H9 (cell line): ENCODE measurements at regions not wholly inside any gene's neighbourhood (a gene's known extent, or its start where the extent isn't known, plus 50 kb on each side); places are given as distances from the start of the nearest gene placed in this dataset.
A peak's percentile ranks its signal among the peaks of the same experiment; 100 is the strongest.

Source experiments
- DNase-seq: peaks from one replicate; pipeline ENCODE4 v3.0.0-alpha.2; 2017
- H2AFZ ChIP-seq: one replicate; pipeline ENCODE4 v1.6.1; 2013; ENCODE audit warnings: mild to moderate bottlenecking, low read length, control low read depth, moderate library complexity
- H2AK5ac ChIP-seq: 2 replicates; pipeline ENCODE4 v1.6.1; 2013; ENCODE audit warnings: low read length, control low read depth, mixed read lengths; ENCODE audit not compliant: insufficient read length
- H2BK120ac ChIP-seq: one replicate; pipeline ENCODE4 v1.6.1; 2013; ENCODE audit warnings: low read depth, mild to moderate bottlenecking, low read length, control low read depth, inconsistent platforms; ENCODE audit not compliant: poor library complexity, severe bottlenecking
- H2BK12ac ChIP-seq: 2 replicates; pipeline ENCODE4 v1.6.1; 2013; ENCODE audit warnings: low read length, control low read depth, mixed read lengths, low read depth; ENCODE audit not compliant: insufficient read length
- H2BK15ac ChIP-seq: 2 replicates; pipeline ENCODE4 v1.6.1; 2013; ENCODE audit warnings: low read depth, low read length, control low read depth
- H2BK20ac ChIP-seq: one replicate; pipeline ENCODE4 v1.6.1; 2013; ENCODE audit warnings: low read depth, mild to moderate bottlenecking, low read length, control low read depth, inconsistent platforms; ENCODE audit not compliant: poor library complexity, severe bottlenecking
- H2BK5ac ChIP-seq: 2 replicates; pipeline ENCODE4 v1.6.1; 2013; ENCODE audit warnings: low read length, control low read depth, mixed read lengths; ENCODE audit not compliant: insufficient read length
- H3K14ac ChIP-seq: 2 replicates; pipeline ENCODE4 v1.6.1; 2013; ENCODE audit warnings: low read length, control low read depth; ENCODE audit not compliant: insufficient read depth
- H3K18ac ChIP-seq: 2 replicates; pipeline ENCODE4 v1.6.1; 2013; ENCODE audit warnings: low read depth, mild to moderate bottlenecking, mixed read lengths, low read length, control low read depth; ENCODE audit not compliant: insufficient read length
- H3K23ac ChIP-seq: 2 replicates; pipeline ENCODE4 v1.6.1; 2013; ENCODE audit warnings: low read length, control low read depth, mixed read lengths, low read depth; ENCODE audit not compliant: insufficient read length
- H3K23me2 ChIP-seq: 2 replicates; pipeline ENCODE4 v1.6.1; 2013; ENCODE audit warnings: low read depth, mild to moderate bottlenecking, mixed read lengths, low read length, control low read depth; ENCODE audit not compliant: insufficient read length, poor library complexity, severe bottlenecking
- H3K27ac ChIP-seq: 2 replicates; pipeline ENCODE4 v1.5.1; 2013; ENCODE audit warnings: low read length, control low read depth, mixed read lengths, low read depth; ENCODE audit not compliant: insufficient read length
- H3K27me3 ChIP-seq: 2 replicates; pipeline ENCODE4 v1.6.1; 2013; ENCODE audit warnings: low read length, control low read depth, inconsistent platforms; ENCODE audit not compliant: insufficient read depth
- H3K4ac ChIP-seq: 2 replicates; pipeline ENCODE4 v1.6.1; 2013; ENCODE audit warnings: low read depth, mild to moderate bottlenecking, control low read depth, inconsistent platforms, low read length, moderate library complexity
- H3K4me1 ChIP-seq: 2 replicates; pipeline ENCODE4 v1.6.1; 2013; ENCODE audit warnings: low read length, control low read depth, inconsistent platforms; ENCODE audit not compliant: insufficient read depth
- H3K4me2 ChIP-seq: 2 replicates; pipeline ENCODE4 v1.6.1; 2013; ENCODE audit warnings: low read length, control low read depth, mixed read lengths; ENCODE audit not compliant: insufficient read length, insufficient read depth
- H3K56ac ChIP-seq: 2 replicates; pipeline ENCODE4 v1.6.1; 2013; ENCODE audit warnings: low read depth, mild to moderate bottlenecking, mixed read lengths, low read length, control low read depth; ENCODE audit not compliant: insufficient read length
- H3K79me1 ChIP-seq: 2 replicates; pipeline ENCODE4 v1.6.1; 2013; ENCODE audit warnings: low read depth, mild to moderate bottlenecking, moderate library complexity, low read length, control low read depth, inconsistent platforms; ENCODE audit not compliant: insufficient read depth, poor library complexity, severe bottlenecking
- H3K79me2 ChIP-seq: 2 replicates; pipeline ENCODE4 v1.6.1; 2013; ENCODE audit warnings: low read length, control low read depth, inconsistent platforms; ENCODE audit not compliant: insufficient read depth
- H3K9ac ChIP-seq: 2 replicates; pipeline ENCODE4 v1.6.1; 2013; ENCODE audit warnings: low read length, control low read depth, mixed read lengths; ENCODE audit not compliant: insufficient read length; ENCODE audit errors: extremely low read depth
- H3K9me3 ChIP-seq: one replicate; pipeline ENCODE4 v1.6.1; 2013; ENCODE audit warnings: low read depth, low read length, inconsistent platforms; ENCODE audit not compliant: control insufficient read depth
- H3T11ph ChIP-seq: one replicate; pipeline ENCODE4 v1.6.1; 2013; ENCODE audit warnings: mild to moderate bottlenecking, low read length, control low read depth, inconsistent platforms
- H4K20me1 ChIP-seq: one replicate; pipeline ENCODE4 v1.6.1; 2013; ENCODE audit not compliant: control insufficient read depth, insufficient read length, insufficient read depth
- H4K5ac ChIP-seq: 2 replicates; pipeline ENCODE4 v1.6.1; 2013; ENCODE audit warnings: low read depth, mild to moderate bottlenecking, mixed read lengths, low read length, control low read depth; ENCODE audit not compliant: insufficient read length
- H4K8ac ChIP-seq: replicated peaks from 2 replicates; pipeline ENCODE4 v1.6.1; 2013; ENCODE audit warnings: low read length, control low read depth, mixed read lengths, low read depth; ENCODE audit not compliant: insufficient read length
- H4K91ac ChIP-seq: 2 replicates; pipeline ENCODE4 v1.6.1; 2013; ENCODE audit warnings: low read depth, mild to moderate bottlenecking, moderate library complexity, mixed read lengths, low read length, control low read depth; ENCODE audit not compliant: insufficient read length
- H3K27ac Mint-ChIP-seq, 3 experiments: 2 replicates in 2 of 3; 3 replicates in 1 of 3; pipeline ENCODE4 v1.8.0; 2020 to 2021; ENCODE audit warnings: mixed read lengths in 3 of 3, mild to moderate bottlenecking in 1 of 3, moderate library complexity in 1 of 3
- H3K27me3 Mint-ChIP-seq: 2 replicates; pipeline ENCODE4 v1.8.0; 2021; ENCODE audit warnings: low read depth, mild to moderate bottlenecking, moderate library complexity, mixed read lengths
- H3K36me3 Mint-ChIP-seq, 3 experiments: 2 replicates in 2 of 3; 3 replicates in 1 of 3; pipeline ENCODE4 v1.8.0; 2020 to 2021; ENCODE audit warnings: low read depth in 3 of 3, mixed read lengths in 3 of 3; ENCODE audit not compliant: insufficient read depth in 1 of 3
- H3K4me1 Mint-ChIP-seq, 2 experiments: 2 replicates each; pipeline ENCODE4 v1.8.0; 2020; ENCODE audit warnings: mixed read lengths in 2 of 2
- H3K4me3 Mint-ChIP-seq, 2 experiments: 2 replicates in 1 of 2; 3 replicates in 1 of 2; pipeline ENCODE4 v1.8.0; 2020 to 2021; ENCODE audit warnings: mild to moderate bottlenecking in 2 of 2, mixed read lengths in 2 of 2, moderate library complexity in 1 of 2
- H3K9me3 Mint-ChIP-seq, 2 experiments: 2 replicates in 1 of 2; 3 replicates in 1 of 2; pipeline ENCODE4 v1.8.0; 2020; ENCODE audit warnings: mild to moderate bottlenecking in 2 of 2, mixed read lengths in 2 of 2, moderate library complexity in 1 of 2
- WGBS: extraction: QIAGEN DNeasy Blood & Tissue Kit; methylation state at CpG from one replicate; pipeline ENCODE4 v1.1.7; 2013; ENCODE audit warnings: missing lambda C conversion rate, low lambda C conversion rate, mixed read lengths; ENCODE audit not compliant: insufficient read length; ENCODE audit errors: extremely low coverage; 5-methylcytosine and 5-hydroxymethylcytosine counted together
- TF ChIP-seq, protein P1 (sequence below): fragments of 200-600 bp; sonication (generic); conservative IDR thresholded peaks from 3 replicates; pipeline ENCODE4 v1.8.0; 2021; ENCODE audit warnings: antibody characterized with exemption, mild to moderate bottlenecking

DNA sequence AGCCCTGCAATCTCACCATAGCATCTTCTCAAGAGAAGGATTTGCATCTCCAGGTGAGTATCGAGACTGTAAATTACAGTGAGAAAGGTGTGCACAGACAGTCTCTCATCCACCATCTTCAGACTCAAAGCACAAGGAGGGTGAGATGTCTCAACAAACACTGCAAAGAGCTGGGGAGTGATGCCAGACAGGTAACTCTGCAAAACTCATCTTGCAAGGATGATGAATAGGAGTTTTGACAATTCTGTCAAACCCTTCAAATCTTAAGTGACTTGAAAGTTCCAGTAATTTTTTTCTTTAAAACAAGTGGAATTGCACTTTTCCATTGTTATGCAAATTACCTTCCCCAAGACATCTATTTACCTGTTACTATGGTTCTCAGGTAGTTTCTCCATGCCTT, 277.2 kb upstream of the VCX3A start:
- H3K9me3 Mint-ChIP-seq: no peaks in the 10 kb centered on the region
- no peak overlapping the region for H3K27ac ChIP-seq
- no peak overlapping the region for H4K91ac ChIP-seq
- no peak overlapping the region for H2BK5ac ChIP-seq
- H3K56ac ChIP-seq: no peak overlapping the region
- no peak overlapping the region for H3K9ac ChIP-seq
- H2BK12ac ChIP-seq: peak overlapping the region; percentile 93
- DNase-seq: no peak
- no peak overlapping the region for H3K4ac ChIP-seq
- H3K4me1 Mint-ChIP-seq: peaks cover 12 to 14% of the 10 kb centered on the region in 2 experiments
- no peak overlapping the region for H4K8ac ChIP-seq
- H3K4me1 ChIP-seq: peaks cover 2% of the 10 kb centered on the region
- H3K23me2 ChIP-seq: no peaks in the 10 kb centered on the region
- H2AFZ ChIP-seq: no peak overlapping the region
- no peak overlapping the region for H2BK20ac ChIP-seq
- no peak overlapping the region for H3K27ac Mint-ChIP-seq
- no peak overlapping the region for H2BK120ac ChIP-seq
- H3K9me3 ChIP-seq: no peaks in the 10 kb centered on the region
- no peak overlapping the region for H3K18ac ChIP-seq
- H3K27me3 ChIP-seq: no peaks in the 10 kb centered on the region
- no peaks in the 10 kb centered on the region for H3K27me3 Mint-ChIP-seq
- no peak overlapping the region for H4K5ac ChIP-seq
- no peaks in the 10 kb centered on the region for H3K79me2 ChIP-seq
- no peak overlapping the region for H3K4me3 Mint-ChIP-seq
- no peak overlapping the region for H3K14ac ChIP-seq
- peak overlapping the region; percentile 45 for H3T11ph ChIP-seq
- H2BK15ac ChIP-seq: no peak overlapping the region
- no peak overlapping the region for H2AK5ac ChIP-seq
- H3K23ac ChIP-seq: no peak overlapping the region
- TF ChIP-seq, protein P1, sequence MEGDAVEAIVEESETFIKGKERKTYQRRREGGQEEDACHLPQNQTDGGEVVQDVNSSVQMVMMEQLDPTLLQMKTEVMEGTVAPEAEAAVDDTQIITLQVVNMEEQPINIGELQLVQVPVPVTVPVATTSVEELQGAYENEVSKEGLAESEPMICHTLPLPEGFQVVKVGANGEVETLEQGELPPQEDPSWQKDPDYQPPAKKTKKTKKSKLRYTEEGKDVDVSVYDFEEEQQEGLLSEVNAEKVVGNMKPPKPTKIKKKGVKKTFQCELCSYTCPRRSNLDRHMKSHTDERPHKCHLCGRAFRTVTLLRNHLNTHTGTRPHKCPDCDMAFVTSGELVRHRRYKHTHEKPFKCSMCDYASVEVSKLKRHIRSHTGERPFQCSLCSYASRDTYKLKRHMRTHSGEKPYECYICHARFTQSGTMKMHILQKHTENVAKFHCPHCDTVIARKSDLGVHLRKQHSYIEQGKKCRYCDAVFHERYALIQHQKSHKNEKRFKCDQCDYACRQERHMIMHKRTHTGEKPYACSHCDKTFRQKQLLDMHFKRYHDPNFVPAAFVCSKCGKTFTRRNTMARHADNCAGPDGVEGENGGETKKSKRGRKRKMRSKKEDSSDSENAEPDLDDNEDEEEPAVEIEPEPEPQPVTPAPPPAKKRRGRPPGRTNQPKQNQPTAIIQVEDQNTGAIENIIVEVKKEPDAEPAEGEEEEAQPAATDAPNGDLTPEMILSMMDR: no peak
- no peaks in the 10 kb centered on the region for H3K79me1 ChIP-seq
- H4K20me1 ChIP-seq: no peaks in the 10 kb centered on the region
- no peaks in the 10 kb centered on the region; a peak in 2 of 7 replicates for H3K36me3 Mint-ChIP-seq
- no CpG with 5 or more reads among the region's 1 CpG for WGBS
- no peak overlapping the region for H3K4me2 ChIP-seq
